H1 (cell line): ENCODE measurements at regions not wholly inside any gene's neighbourhood (a gene's known extent, or its start where the extent isn't known, plus 50 kb on each side); places are given as distances from the start of the nearest gene placed in this dataset.

Source experiments
- CTCF ChIP-seq, 3 experiments: IDR thresholded peaks; 1 replicate in 2 of 3; 2 replicates in 1 of 3; pipeline versions ENCODE4 v1.5.1 to v1.6.1; 2011; ENCODE audit warnings: low read length in 3 of 3, mild to moderate bottlenecking in 3 of 3, inconsistent platforms in 2 of 3, low read depth in 1 of 3, moderate library complexity in 1 of 3; ENCODE audit not compliant: insufficient read depth in 1 of 3; ENCODE audit errors: control extremely low read depth in 1 of 3
- EZH2 ChIP-seq: fragments of 200-600 bp; sonication (generic); IDR thresholded peaks from 2 replicates; pipeline ENCODE4 v1.7.1; 2012; ENCODE audit warnings: low read depth, mild to moderate bottlenecking, moderate library complexity, low read length, inconsistent platforms; ENCODE audit not compliant: severe bottlenecking
- PHF8 ChIP-seq: fragments of 200-600 bp; sonication (generic); conservative IDR thresholded peaks from 2 replicates; pipeline ENCODE4 v1.7.1; 2012; ENCODE audit warnings: low read depth, mild to moderate bottlenecking, inconsistent platforms, low read length, moderate library complexity
- POLR2A ChIP-seq, 2 experiments: IDR thresholded peaks; 1 replicate in 1 of 2; 2 replicates in 1 of 2; pipeline ENCODE4 v1.6.1; 2011; ENCODE audit warnings: low read depth in 2 of 2, low read length in 2 of 2, mild to moderate bottlenecking in 2 of 2; ENCODE audit errors: control extremely low read depth in 1 of 2
- POLR2AphosphoS5 ChIP-seq: IDR thresholded peaks from 2 replicates; pipeline ENCODE4 v1.6.1; 2011; ENCODE audit warnings: low read depth, low read length
- POU5F1 ChIP-seq: IDR thresholded peaks from 2 replicates; pipeline ENCODE4 v1.6.1; 2011; ENCODE audit warnings: low read depth, mild to moderate bottlenecking, low read length, moderate library complexity
- SRF ChIP-seq: IDR thresholded peaks from 2 replicates; pipeline ENCODE4 v1.6.1; 2011; ENCODE audit warnings: mild to moderate bottlenecking, low read depth, low read length, moderate library complexity

GRCh38 chr9:84107081-84107480 is 126.5 kb downstream of the RMI1 start:
- TF ChIP-seq EZH2, result no peak
- no peak for TF ChIP-seq SRF
- TF ChIP-seq PHF8, result no peak
- TF ChIP-seq POLR2AphosphoS5, result no peak
- TF ChIP-seq POLR2A (IDR thresholded peaks at IDR 0.05; ENCODE audit: control extremely low read depth in 1 of 2, low read depth in 2 of 2, low read length in 2 of 2), result no peak
- TF ChIP-seq CTCF (IDR thresholded peaks at IDR 0.05; ENCODE audit: control extremely low read depth in 1 of 3, insufficient read depth in 1 of 3, low read depth in 1 of 3, low read length in 3 of 3), result no peak
- no peak for TF ChIP-seq POU5F1
